NCI-H146 treated with DMSO at 0.1 percent for 48 hours (cell line): ENCODE measurements at regions not wholly inside any gene's neighbourhood (a gene's known extent, or its start where the extent isn't known, plus 50 kb on each side); places are given as distances from the start of the nearest gene placed in this dataset.
A peak's percentile ranks its signal among the peaks of the same experiment; 100 is the strongest.
"Not testable (repeated sequence)": the region's sequence is repeated elsewhere in the genome, so short reads cannot be mapped to it uniquely, and the experiment has no call there.

Experiments used
- DNase-seq: peaks from one replicate; lab custom pipeline; 2025; ENCODE audit not compliant: unreplicated experiment; lab: John Stamatoyannopoulos, UW

DNA sequence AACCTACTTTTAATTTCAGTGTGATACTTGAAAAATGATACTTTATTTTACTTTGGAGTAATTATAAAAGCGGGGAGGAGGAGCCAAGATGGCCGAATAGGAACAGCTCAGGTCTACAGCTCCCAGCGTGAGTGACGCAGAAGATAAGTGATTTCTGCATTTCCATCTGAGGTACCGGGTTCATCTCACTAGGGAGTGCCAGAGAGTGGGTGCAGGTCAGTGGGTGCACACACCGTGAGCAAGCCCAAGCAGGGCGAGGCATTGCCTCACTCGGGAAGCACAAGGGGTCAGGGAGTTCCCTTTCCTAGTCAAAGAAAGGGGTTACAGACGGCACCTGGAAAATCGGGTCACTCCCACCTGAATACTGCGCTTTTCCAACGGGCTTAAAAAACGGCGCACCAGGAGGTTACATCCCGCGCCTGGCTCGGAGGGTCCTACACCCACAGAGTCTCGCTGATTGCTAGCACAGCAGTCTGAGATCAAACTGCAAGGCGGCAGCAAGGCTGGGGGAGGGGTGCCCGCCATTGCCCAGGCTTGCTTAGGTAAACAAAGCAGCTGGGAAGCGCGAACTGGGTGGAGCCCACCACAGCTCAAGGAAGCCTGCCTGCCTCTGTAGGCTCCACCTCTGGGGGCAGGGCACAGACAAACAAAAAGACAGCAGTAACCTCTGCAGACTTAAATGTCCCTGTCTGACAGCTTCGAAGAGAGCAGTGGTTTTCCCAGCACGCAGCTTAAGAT is 640.3 kb downstream of the EPHA3 start:
- DNase-seq = not testable (repeated sequence)

DNA sequence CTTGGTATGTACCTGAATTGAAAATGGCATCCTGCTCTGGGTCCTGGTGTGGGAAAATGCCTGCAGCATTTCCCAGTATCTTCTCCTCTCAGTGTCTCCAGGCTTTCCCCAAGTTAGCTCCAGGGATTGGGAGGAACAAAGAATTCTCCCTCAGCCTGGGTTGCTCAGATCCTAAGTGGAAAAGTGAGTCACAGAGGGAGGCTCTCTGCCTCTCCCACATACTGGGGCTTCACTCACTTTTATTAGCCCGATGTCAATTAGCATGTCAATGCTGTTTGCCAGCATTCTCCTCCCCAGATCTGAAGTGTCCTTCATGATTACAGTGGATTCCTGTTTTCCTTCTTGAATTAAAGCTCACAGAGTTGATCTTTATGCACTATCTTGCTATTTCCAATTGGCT is 655.0 kb downstream of the EPHA3 start:
- DNase-seq = no peak

DNA sequence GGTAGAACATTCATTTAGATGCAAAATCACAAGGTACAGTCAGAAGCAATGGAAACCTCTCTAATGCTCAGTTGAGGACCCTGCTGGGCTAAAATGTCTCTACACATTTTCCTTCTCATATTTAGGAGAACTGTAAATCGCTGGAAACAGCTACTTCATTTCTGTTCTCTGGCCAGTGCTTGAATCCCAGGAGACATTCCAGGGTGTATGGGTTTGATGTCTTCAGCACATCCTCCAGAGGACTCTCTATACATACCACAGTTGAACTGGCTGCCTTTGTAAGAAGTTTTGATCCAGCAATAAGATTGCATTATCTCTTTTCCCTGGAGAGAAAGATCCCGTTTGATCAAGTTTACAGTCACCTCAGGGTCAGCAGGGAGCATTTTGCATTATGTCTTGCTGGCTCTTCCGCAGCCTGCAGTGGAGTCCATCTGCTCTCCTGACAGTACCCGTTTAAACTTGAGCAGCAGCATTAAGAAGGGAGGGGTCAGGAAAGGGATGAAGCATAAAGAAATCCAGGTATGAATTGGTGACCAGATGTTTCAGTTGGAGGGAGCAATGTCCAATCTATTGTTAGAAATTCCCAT is 676.0 kb downstream of the EPHA3 start:
- DNase-seq = no peak

DNA sequence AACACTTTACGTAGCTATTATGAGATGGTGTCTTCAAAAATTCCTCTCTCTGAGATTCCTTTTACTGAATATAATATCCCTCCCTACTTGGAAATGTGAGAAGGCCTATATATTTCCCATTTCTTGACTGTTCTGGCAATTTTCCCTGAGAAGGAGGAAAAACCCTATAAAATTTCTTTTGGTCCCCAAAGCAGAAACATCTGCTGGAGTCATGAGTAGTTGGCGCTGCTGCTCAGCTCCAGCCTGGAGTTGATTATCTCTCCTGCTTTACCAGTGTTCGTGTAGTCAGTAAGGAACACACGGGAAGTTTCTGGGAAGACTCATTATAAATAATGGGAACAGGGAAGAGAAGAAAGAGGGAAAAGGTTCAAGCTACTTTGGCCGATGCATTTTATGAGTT is 680.1 kb downstream of the EPHA3 start:
- no peak for DNase-seq

GRCh38 chr3:89787979-89788378 is 680.6 kb downstream of the EPHA3 start:
- no peak for DNase-seq

GRCh38 chr3:89795506-89795905 is 688.1 kb downstream of the EPHA3 start:
- DNase-seq = peak; percentile 94

GRCh38 chr3:89802881-89803280 is 695.5 kb downstream of the EPHA3 start:
- DNase-seq = no peak

DNA sequence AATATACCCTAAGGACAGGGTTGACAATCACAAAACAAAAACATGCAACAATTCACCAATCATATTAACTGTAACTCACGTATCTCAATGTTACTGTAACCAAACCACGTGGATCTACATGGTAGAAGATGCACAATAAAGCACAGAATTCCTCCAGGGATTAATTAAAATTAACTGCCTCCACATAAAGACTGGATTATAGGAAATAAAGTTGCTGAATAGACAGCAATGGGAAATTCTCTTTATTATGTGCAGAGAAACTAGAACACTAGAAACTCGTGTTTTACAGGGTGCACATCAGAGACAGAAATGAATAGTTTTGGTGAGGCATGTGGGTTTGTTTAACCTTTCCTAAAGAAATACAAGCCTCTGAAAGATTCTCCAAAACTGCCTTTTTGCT is 696.3 kb downstream of the EPHA3 start:
- no peak for DNase-seq

- DNase-seq = no peak
Observed at GRCh38 chr3:89806166-89806565, 698.7 kb downstream of the EPHA3 start.

GRCh38 chr3:89808680-89809197 is 701.3 kb downstream of the EPHA3 start:
- DNase-seq = no peak

GRCh38 chr3:89813500-89813899 is 706.1 kb downstream of the EPHA3 start:
- DNase-seq = no peak

GRCh38 chr3:89841041-89841440 is 733.6 kb downstream of the EPHA3 start:
- DNase-seq = no peak

DNA sequence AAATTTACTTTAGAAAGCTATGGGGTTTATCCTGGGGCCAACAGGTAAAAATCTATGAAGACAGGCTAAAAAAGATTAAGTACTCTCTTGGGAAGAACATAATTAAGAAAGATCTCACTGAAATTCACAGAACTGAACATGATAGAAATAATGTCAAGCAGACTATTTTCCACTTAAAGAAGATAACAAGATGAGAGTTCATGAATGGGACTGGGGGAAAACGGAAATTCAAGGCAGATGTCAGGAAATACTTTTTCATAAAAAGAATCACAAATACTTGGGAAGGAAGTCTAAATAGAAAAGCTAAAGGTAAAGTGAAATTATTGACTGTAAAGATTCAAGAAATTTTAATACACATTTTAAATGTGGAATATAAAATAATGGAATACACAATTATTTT is 737.6 kb downstream of the EPHA3 start:
- no peak for DNase-seq

DNA sequence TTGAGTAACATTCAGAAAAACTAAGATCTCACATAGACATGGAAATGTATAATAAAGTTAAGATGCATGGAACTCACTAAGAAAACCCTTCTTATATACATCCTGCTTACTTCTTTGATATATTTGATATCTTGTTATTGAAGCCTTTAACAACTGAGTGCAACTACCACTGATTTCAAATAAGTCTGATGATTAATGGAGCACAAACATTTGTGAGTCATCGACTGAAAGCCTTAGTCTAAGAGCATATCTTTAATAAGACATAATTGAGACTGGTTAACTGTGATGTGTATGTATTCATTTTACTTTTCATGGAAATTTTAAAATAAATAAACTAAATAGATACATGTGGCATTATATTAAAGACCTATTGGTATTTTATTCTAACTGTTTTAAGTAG is 740.5 kb downstream of the EPHA3 start:
- no peak for DNase-seq

DNA sequence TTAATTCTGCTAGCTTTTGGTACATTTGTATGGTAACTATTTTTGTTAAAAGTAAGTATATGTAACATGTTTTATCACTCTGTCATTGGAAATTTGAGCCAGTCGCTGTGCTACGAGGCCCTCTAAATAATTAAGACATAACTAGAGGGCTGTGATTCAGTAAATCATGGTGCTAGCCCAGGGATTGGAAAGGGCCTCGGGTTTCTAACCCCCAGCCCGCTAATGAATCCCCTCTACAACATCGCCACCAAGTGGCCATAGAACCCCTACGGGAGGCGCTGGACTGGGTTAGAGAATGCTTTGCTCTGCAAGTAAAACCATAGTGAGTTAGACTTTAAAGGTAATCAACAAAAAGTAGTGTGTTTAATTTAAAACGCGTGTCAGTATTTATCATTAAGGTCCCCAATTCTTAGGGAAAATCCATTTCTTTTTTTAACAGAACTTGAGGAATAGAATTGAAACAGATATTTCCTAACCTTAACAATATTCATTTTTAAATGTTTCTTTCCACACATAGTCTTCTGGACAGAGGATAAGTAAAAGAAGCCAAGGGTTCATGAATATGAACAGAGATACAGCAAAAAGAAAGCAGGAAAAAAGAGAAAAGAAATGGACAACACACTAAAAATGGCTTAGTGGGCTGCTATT is 744.7 kb downstream of the EPHA3 start:
- DNase-seq = no peak

GRCh38 chr3:89859757-89860156 is 752.3 kb downstream of the EPHA3 start:
- peak; percentile 97 for DNase-seq

DNA sequence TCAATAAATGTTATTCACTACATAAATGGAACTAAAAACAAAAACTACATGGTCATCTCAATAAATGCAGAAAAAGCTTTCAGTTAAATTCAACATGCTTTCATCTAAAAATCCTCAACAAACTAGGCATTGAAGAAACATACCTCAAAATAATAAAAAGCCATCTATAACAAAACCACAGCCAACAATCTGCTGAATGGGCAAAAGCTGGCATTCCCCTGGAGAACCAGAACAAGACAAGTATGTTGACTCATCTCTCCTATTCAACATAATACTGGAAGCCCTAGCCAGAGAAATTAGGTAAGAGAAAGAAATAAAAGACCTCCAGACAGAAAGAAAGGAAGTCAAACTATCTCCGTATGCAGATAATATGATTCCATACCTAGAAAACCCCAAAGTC is 759.9 kb downstream of the EPHA3 start:
- DNase-seq = no peak

DNA sequence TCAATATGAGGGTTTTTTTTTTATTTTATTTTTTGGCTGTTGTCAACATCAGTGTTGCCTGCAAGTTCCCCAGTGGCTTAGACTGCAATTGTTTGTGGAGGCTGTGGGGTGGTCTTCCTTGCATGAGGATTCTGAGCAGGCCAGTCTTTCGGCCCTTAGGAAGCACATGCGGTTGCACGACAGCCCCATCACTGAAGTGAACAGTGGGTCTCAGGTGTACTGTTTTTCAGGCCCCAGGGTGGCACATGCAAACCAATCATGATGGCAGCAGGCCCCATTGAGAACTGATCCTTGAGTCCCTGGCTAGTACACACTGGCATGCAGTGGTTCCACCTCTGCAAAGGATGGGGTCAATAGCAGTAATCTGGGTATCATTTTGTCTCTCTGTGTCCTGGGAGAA is 768.7 kb downstream of the EPHA3 start:
- DNase-seq = no peak

GRCh38 chr3:89877230-89877629 is 769.8 kb downstream of the EPHA3 start:
- no peak for DNase-seq

DNA sequence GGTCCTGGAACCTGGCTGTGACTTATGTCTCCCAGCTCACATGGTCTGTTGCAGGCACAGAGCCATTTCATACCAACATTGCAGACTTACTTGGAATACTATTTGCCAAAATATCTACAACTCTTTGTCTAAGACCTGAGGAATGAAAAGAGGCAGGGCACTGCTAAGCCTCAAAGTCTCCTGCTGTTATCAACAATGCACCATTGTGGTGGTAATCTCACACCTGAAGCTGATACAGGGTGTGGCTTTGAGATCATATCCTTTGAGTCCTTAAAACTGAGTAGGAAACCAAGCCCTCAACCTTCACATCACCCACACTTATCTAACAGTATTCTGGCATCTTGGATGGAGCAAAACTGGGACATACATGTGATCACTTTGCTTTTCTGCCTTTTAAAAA is 782.0 kb downstream of the EPHA3 start:
- no peak for DNase-seq

DNA sequence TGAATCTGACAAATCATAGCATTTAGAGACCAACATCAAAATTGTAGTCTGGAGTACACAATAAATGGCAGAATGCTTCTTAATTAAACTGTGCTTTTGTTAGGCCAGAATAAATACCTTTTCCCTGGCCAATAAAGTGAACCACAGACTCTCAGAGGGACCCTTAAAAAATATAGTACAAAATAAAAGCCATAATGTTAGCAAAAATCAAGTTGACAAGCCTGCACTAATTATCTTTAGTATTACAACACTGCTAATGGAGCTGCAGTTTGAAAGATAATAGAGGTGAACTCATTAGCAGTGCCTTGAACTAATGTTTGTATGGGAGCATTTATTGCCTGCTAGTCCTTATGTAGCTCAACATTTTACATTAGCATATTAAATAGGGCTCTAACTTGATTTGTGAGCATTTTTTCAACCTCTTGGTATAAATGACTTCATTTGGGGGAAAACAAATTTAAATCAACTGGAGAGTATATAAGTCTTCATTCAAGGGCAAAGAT is 801.3 kb downstream of the EPHA3 start:
- peak; percentile 26 for DNase-seq

GRCh38 chr3:89912031-89912430 is 804.6 kb downstream of the EPHA3 start:
- no peak for DNase-seq
